Mesenchymal stem cell (in vitro differentiated cells and primary cell): ENCODE measurements at regions not wholly inside any gene's neighbourhood (a gene's known extent, or its start where the extent isn't known, plus 50 kb on each side); places are given as distances from the start of the nearest gene placed in this dataset.
"Not testable (repeated sequence)": the region's sequence is repeated elsewhere in the genome, so short reads cannot be mapped to it uniquely, and the experiment has no call there.

Experiments used
- DNase-seq: peaks from one replicate; pipeline ENCODE4 v3.0.0-alpha.2; 2013
- H2AFZ ChIP-seq: one replicate; pipeline ENCODE4 v1.6.1; 2013; ENCODE audit warnings: low read depth, mild to moderate bottlenecking, control low read depth, inconsistent platforms, low read length, moderate library complexity
- H2AK5ac ChIP-seq: 2 replicates; pipeline ENCODE4 v1.6.1; 2013; ENCODE audit warnings: low read length, moderate library complexity, mild to moderate bottlenecking, inconsistent platforms; ENCODE audit not compliant: severe bottlenecking
- H2BK120ac ChIP-seq: one replicate; pipeline ENCODE4 v1.6.1; 2013; ENCODE audit warnings: low read depth, mild to moderate bottlenecking, inconsistent platforms, low read length, moderate library complexity
- H2BK12ac ChIP-seq, 2 experiments: one replicate each; pipeline ENCODE4 v1.6.1; 2013; ENCODE audit warnings: inconsistent platforms in 2 of 2, low read length in 2 of 2, mild to moderate bottlenecking in 2 of 2, moderate library complexity in 2 of 2, control low read depth in 1 of 2
- H2BK15ac ChIP-seq: one replicate; pipeline ENCODE4 v1.6.1; 2013; ENCODE audit warnings: mild to moderate bottlenecking, low read depth, inconsistent platforms; ENCODE audit not compliant: poor library complexity, severe bottlenecking
- H2BK5ac ChIP-seq: 2 replicates; pipeline ENCODE4 v1.6.1; 2013; ENCODE audit warnings: low read depth, mild to moderate bottlenecking, low read length, control low read depth, inconsistent platforms; ENCODE audit not compliant: poor library complexity, severe bottlenecking
- H3K14ac ChIP-seq, 2 experiments: one replicate each; pipeline ENCODE4 v1.6.1; 2013; ENCODE audit warnings: inconsistent platforms in 2 of 2, low read length in 2 of 2, control low read depth in 1 of 2, mild to moderate bottlenecking in 1 of 2, moderate library complexity in 1 of 2
- H3K18ac ChIP-seq, 2 experiments: one replicate each; pipeline ENCODE4 v1.6.1; 2013; ENCODE audit warnings: inconsistent platforms in 2 of 2, low read length in 2 of 2, control low read depth in 1 of 2, low read depth in 1 of 2, mild to moderate bottlenecking in 1 of 2
- H3K23ac ChIP-seq, 2 experiments: one replicate each; pipeline ENCODE4 v1.6.1; 2013; ENCODE audit warnings: inconsistent platforms in 2 of 2, low read length in 2 of 2, mild to moderate bottlenecking in 2 of 2, moderate library complexity in 2 of 2, control low read depth in 1 of 2
- H3K27ac ChIP-seq: 2 replicates; pipeline ENCODE4 v1.5.1; 2013; ENCODE audit warnings: mild to moderate bottlenecking, moderate library complexity, low read length, control low read depth, inconsistent platforms; ENCODE audit not compliant: poor library complexity, severe bottlenecking
- H3K27me3 ChIP-seq, 2 experiments: 2 replicates each; pipeline versions ENCODE4 v1.6.1 to v1.7.0; 2013; ENCODE audit warnings: low read length in 2 of 2, mild to moderate bottlenecking in 2 of 2, moderate library complexity in 2 of 2, control low read depth in 1 of 2, inconsistent platforms in 1 of 2; ENCODE audit not compliant: control insufficient read depth in 1 of 2, insufficient read depth in 1 of 2
- H3K36me3 ChIP-seq, 2 experiments: 2 replicates each; pipeline versions ENCODE4 v1.6.1 to v1.7.0; 2013; ENCODE audit warnings: low read length in 2 of 2, control low read depth in 1 of 2, inconsistent platforms in 1 of 2, low read depth in 1 of 2, mild to moderate bottlenecking in 1 of 2; ENCODE audit not compliant: insufficient read depth in 2 of 2, control insufficient read depth in 1 of 2
- H3K4ac ChIP-seq, 2 experiments: one replicate each; pipeline ENCODE4 v1.6.1; 2013; ENCODE audit warnings: inconsistent platforms in 2 of 2, low read length in 2 of 2, mild to moderate bottlenecking in 2 of 2, moderate library complexity in 2 of 2, control low read depth in 1 of 2, low read depth in 1 of 2
- H3K4me1 ChIP-seq: 2 replicates; pipeline ENCODE4 v1.6.1; 2013; ENCODE audit warnings: low read depth, low read length, control low read depth; ENCODE audit not compliant: control insufficient read depth, insufficient read depth
- H3K4me2 ChIP-seq: 2 replicates; pipeline ENCODE4 v1.6.1; 2013; ENCODE audit warnings: low read length, mild to moderate bottlenecking, inconsistent platforms; ENCODE audit not compliant: poor library complexity, severe bottlenecking
- H3K4me3 ChIP-seq, 2 experiments: 2 replicates each; pipeline versions ENCODE4 v1.5.1 to v1.7.0; 2013; ENCODE audit warnings: low read length in 2 of 2, mild to moderate bottlenecking in 2 of 2, control low read depth in 1 of 2, low read depth in 1 of 2; ENCODE audit not compliant: insufficient read depth in 1 of 2
- H3K79me1 ChIP-seq: replicated peaks from 2 replicates; pipeline ENCODE4 v1.6.1; 2013; ENCODE audit warnings: mild to moderate bottlenecking, control low read depth, low read length, inconsistent platforms; ENCODE audit not compliant: poor library complexity, severe bottlenecking
- H3K9ac ChIP-seq: 2 replicates; pipeline ENCODE4 v1.7.0; 2013; ENCODE audit warnings: mild to moderate bottlenecking, low read length, moderate library complexity
- H3K9me3 ChIP-seq: 2 replicates; pipeline ENCODE4 v1.7.0; 2013; ENCODE audit warnings: mild to moderate bottlenecking, low read length; ENCODE audit not compliant: control insufficient read depth
- H4K8ac ChIP-seq: one replicate; pipeline ENCODE4 v1.6.1; 2013; ENCODE audit warnings: inconsistent platforms, mild to moderate bottlenecking, low read length, moderate library complexity
- H4K91ac ChIP-seq: one replicate; pipeline ENCODE4 v1.6.1; 2013; ENCODE audit warnings: mild to moderate bottlenecking, low read length, inconsistent platforms
- WGBS: methylation state at CpG from one replicate; pipeline ENCODE4 v1.1.7; 2013; ENCODE audit warnings: mixed read lengths; 5-methylcytosine and 5-hydroxymethylcytosine counted together

DNA sequence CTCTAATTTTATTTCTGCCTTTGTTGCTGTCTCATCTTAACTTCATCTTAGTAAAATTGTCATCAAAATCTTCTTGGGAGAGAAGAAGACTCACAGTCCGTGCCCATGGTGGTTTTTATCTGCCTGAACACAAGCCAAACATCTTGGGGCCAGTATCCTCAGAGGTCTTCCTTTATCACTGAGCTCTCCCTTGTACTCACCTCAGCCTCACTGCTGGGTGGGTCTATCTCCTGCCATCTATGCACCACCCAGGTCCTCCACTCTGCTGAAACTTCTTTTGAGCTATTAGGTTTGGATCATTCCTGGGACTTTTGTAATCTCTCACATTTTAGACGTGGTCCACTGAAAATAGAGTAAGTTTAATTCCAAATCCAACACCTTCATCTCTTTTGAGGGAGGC lies 116.3 kb upstream of the EPB41L4A start:
- Histone ChIP-seq H2AFZ (no peak overlapping the region), H3K4ac (no peak overlapping the region), H2BK12ac (no peak overlapping the region), H4K8ac (no peak overlapping the region), H3K36me3 (no peaks in the 10 kb centered on the region), H3K4me1 (peaks cover 2% of the 10 kb centered on the region), H4K91ac (no peak overlapping the region), H2BK120ac (no peak overlapping the region), H3K23ac (no peak overlapping the region), H3K9ac (no peak overlapping the region), H3K79me1 (no peaks in the 10 kb centered on the region), H3K14ac (no peak overlapping the region), H2AK5ac (no peak overlapping the region), H3K27ac (no peak overlapping the region), H3K9me3 (no peaks in the 10 kb centered on the region), H2BK15ac (no peak overlapping the region), H3K18ac (no peak overlapping the region), H3K4me3 (no peak overlapping the region), H3K27me3 (peaks cover 0 to 4% of the 10 kb centered on the region in 2 experiments), H2BK5ac (no peak overlapping the region), H3K4me2 (no peak overlapping the region)
- WGBS = 85% methylated on average over 1 of the region's 2 CpGs
- no peak for DNase-seq

DNA sequence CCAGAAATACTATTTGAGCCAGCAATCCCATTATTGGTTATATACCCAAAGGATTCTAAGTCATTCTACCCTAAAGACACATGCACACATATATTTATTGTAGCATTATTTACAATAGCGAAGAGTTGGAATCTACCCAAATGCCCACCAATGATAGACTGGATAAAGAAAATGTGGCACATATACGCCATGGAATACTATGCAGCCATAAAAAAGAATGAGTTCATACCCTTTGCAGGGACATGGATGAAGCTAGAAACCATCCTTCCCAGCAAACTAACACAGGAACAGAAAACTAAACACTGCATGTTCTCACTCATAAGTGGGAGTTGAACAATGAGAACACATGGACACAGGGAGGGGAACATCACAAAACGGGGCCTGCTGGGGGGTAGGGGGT lies 125.5 kb upstream of the EPB41L4A start:
- H3K18ac ChIP-seq, H3K9ac ChIP-seq: not testable (repeated sequence)

GRCh38 chr5:112546946-112547592 lies 128.0 kb upstream of the EPB41L4A start:
- no peak for DNase-seq
- Histone ChIP-seq H3K9me3 (no peaks in the 10 kb centered on the region), H2BK5ac (no peak overlapping the region), H3K23ac (no peak overlapping the region), H2BK15ac (no peak overlapping the region), H3K27ac (no peak overlapping the region), H3K79me1 (no peaks in the 10 kb centered on the region), H2AFZ (no peak overlapping the region), H3K14ac (no peak overlapping the region), H2BK120ac (no peak overlapping the region), H2BK12ac (peak overlapping the region in 1 of 2 experiments; percentile 38), H3K4me3 (no peak overlapping the region), H3K4me2 (no peak overlapping the region), H4K8ac (no peak overlapping the region), H3K18ac (peak overlapping the region; percentile 42 to 59), H4K91ac (no peak overlapping the region), H3K9ac (no peak overlapping the region), H3K4ac (no peak overlapping the region), H3K4me1 (no peaks in the 10 kb centered on the region), H3K36me3 (no peaks in the 10 kb centered on the region), H3K27me3 (peaks cover 0 to 7% of the 10 kb centered on the region in 2 experiments), H2AK5ac (no peak overlapping the region)
- 90% methylated on average over 4 of the region's 4 CpGs for WGBS

More for the DNA sequence above, 125.5 kb upstream of the EPB41L4A start:
- H2AK5ac ChIP-seq, H4K8ac ChIP-seq, H2AFZ ChIP-seq, H2BK5ac ChIP-seq, H3K79me1 ChIP-seq, H3K4me2 ChIP-seq, H3K14ac ChIP-seq, H3K36me3 ChIP-seq, H3K27ac ChIP-seq, H3K23ac ChIP-seq, H3K4me1 ChIP-seq, H3K4me3 ChIP-seq, DNase-seq, H2BK15ac ChIP-seq, H4K91ac ChIP-seq, H2BK12ac ChIP-seq, H2BK120ac ChIP-seq, H3K4ac ChIP-seq, H3K9me3 ChIP-seq, H3K27me3 ChIP-seq: not testable (repeated sequence)
- WGBS = 86% methylated on average over 2 of the region's 3 CpGs

DNA sequence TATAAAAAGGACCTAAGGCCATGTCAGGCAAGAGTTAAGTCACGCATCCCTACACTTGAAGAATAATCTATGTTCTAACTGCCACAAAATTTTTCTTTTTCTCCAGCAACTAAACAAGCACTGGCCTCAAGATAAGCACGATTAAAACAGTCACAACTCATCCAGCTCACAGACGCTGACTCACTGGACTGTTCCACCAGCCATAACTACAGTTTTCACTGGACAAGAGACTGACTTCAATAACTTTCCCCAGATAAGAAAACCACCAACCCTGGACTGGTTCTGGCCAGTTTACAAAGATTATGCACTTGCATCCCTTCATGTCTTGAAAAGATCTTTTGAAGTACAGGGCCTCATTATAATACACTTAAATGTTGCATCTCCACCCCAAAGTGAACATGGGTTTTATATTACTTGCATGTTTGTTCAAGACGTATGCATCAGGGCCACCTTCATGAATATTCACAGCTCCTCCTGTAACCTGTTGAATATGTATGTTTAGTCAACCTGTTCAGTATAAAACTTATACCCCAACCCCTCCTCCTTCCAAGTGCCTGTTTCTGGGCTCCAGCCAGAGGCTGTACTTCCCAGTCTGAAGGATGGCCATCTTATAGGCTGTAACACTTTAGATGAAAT lies 129.3 kb upstream of the EPB41L4A start:
- H3K79me1 ChIP-seq = no peaks in the 10 kb centered on the region
- H3K9ac ChIP-seq = peak overlapping the region; percentile 6
- no peak overlapping the region for H3K27ac ChIP-seq
- H2BK15ac ChIP-seq = no peak overlapping the region
- H3K4me1 ChIP-seq = no peaks in the 10 kb centered on the region
- no peak overlapping the region for H2AFZ ChIP-seq
- WGBS = 27% methylated on average over 4 of the region's 4 CpGs
- H2BK5ac ChIP-seq = no peak overlapping the region
- no peak overlapping the region for H4K8ac ChIP-seq
- H3K36me3 ChIP-seq = no peaks in the 10 kb centered on the region
- no peak overlapping the region for H3K4ac ChIP-seq
- H3K9me3 ChIP-seq = no peaks in the 10 kb centered on the region
- H2AK5ac ChIP-seq = no peak overlapping the region
- H3K4me3 ChIP-seq = no peak overlapping the region
- no peak overlapping the region for H3K4me2 ChIP-seq
- H3K18ac ChIP-seq = no peak overlapping the region
- no peak overlapping the region for H2BK12ac ChIP-seq
- H3K23ac ChIP-seq = no peak overlapping the region
- H2BK120ac ChIP-seq = no peak overlapping the region
- H3K14ac ChIP-seq = no peak overlapping the region
- peaks cover 6 to 7% of the 10 kb centered on the region in 2 experiments for H3K27me3 ChIP-seq
- DNase-seq = peak; percentile 93
- H4K91ac ChIP-seq = no peak overlapping the region
